GM18873 (cell line): ENCODE measurements at regions not wholly inside any gene's neighbourhood (a gene's known extent, or its start where the extent isn't known, plus 50 kb on each side); places are given as distances from the start of the nearest gene placed in this dataset.

Source experiments
- ATAC-seq: cut with Tn5 transposase; IDR thresholded peaks from one replicate; pipeline ENCODE4 v1.9.1; 2021; ENCODE audit warnings: mild to moderate bottlenecking, moderate library complexity, moderate number of reproducible peaks; ENCODE audit not compliant: unreplicated experiment, low FRiP score

- no peak for ATAC-seq
These were observed 121.8 kb upstream of the CHL1 start for GRCh38 chr3:74676-75243.

DNA sequence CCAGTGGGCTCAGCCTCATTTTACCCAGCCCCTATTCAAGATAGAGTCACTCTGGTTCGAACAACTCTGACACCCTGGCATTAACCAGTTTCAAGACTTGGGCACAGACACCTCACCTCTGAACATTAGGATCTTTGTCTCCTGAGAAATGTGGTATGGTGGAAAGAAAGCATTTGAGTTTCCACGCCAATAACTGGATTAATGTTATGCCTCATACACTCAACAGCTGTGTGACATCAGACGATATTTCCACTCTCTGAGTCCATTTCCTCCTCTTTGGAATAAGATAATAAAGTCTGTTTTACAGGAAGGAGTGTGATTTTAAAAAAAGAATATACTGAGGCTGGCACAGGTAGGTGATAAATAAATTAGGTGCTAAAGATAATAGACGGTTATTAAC is 121.3 kb upstream of the CHL1 start:
- no peak for ATAC-seq

- ATAC-seq: no peak
These were observed 117.0 kb upstream of the CHL1 start for GRCh38 chr3:79542-79941.

- no peak for ATAC-seq
These were observed 114.1 kb upstream of the CHL1 start for GRCh38 chr3:82508-82907.

- no peak for ATAC-seq
These were observed 113.5 kb upstream of the CHL1 start for GRCh38 chr3:83096-83495.

GRCh38 chr3:85180-85579 is 111.4 kb upstream of the CHL1 start:
- ATAC-seq: no peak

GRCh38 chr3:88267-88666 is 108.3 kb upstream of the CHL1 start:
- no peak for ATAC-seq

DNA sequence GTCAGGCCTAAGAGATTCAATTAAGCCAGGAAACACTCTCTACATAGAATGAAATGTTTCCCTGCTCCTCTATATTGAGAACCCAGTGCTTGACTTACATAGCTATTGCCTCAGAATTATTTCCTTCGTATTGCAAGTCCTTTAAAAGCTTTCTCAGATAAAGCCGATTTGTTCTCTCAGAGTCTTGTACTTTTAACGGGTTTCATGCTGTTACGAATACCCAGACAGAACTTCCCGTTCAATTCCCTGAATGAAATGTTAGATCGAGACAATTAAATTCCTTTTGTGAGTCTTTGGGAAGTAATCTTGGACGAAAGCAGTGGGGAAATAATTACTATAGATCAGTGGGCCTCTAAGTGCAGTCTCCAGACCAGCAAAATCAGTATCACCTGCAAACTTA is 102.8 kb upstream of the CHL1 start:
- ATAC-seq: no peak

DNA sequence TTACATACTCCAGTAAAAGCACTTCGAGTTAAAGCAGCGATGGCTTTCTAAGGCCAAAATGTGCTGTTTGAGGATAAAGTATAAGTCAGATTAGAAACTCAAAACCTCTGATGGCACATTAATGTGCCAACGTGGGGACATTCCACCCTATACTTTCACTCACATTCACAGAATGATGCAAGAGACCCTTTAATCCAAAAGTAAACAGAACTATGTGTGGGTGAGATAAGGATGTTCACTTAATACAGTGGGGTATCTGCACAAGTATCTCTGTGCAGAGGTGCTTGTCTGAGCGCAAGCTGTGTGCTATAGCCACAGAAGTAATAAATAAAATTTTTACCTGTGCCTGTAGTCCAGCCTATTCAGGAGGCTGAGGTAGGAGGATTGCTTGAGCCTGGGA is 100.3 kb upstream of the CHL1 start:
- ATAC-seq: no peak

DNA sequence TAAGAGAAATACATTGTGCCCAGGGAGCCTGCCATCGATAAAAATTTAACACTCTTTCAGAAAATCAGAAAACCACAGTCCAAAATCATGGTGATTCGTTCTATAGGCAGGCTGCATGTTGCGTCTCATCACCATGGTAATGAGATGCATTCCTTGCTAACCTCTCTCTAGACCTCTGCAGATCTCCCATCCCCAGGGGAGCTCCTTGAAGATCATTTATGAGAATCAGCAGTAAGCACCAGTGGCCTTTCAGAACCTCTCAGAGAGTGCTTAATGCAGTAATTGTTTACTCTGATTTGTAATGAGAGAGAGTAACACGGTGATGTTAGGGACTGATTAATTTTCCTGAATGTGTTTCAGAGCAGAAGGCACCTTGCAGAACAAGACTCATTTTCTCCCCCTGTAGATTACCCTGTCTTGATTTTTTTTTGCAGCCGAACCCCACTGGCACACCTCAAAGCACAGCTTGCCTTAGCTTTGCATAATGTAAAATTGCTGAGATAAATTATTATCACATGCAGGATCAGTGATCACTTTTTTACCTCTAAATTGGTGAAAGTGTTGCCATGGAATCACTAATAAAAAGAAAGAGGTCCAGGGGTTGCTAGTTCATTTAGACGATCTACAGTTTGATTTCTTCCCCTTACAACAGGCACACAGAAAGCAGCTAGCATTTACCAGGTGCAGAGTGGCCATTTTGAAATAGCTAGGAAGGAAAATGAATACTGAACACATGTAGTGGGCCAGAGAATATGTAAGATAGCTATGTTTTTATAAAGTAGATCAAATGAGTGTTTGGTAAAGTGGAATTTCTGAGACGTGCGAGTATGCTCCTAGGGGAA is 98.9 kb upstream of the CHL1 start:
- no peak for ATAC-seq

DNA sequence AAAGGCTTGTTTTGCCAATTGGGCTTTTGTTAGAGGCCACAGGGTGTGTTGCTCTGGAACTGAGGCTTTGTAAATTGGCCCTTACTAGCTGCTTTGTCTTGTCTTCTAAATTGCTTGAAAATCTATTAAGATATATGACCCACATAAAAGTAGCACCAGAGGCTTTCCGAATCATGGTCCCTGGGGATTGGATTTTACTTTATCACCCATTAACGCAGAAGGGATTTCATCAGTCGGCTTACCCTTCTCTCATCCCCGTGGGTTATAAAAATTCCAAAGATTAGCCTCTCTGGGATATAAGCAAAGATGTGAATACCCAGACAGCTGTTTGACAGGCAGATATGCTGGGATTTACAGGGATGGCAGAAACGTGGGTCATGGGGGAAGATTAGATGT is 98.3 kb upstream of the CHL1 start:
- ATAC-seq: no peak

GRCh38 chr3:99506-99905 is 97.1 kb upstream of the CHL1 start:
- ATAC-seq: no peak

GRCh38 chr3:102484-102883 is 94.1 kb upstream of the CHL1 start:
- ATAC-seq: no peak

DNA sequence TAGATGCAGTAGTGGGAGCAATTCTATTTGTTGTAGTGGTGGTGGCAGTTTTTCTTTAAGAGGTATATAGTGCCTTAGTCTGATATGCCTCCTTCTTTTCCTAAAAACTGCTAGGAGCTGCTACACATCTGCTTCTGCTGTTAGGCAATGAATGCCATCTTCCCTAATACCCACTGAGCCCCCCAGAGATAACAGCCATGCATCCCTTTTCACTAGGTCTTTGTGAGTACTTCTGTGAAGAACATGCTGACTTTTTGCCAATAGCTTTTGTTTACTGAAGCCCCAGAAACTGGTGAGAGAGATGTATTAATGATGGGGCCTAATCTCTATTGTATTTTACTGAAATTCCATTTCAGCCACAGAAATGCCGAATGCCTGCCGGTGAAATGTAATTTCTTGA is 92.6 kb upstream of the CHL1 start:
- ATAC-seq: no peak

GRCh38 chr3:105585-105984 is 91.0 kb upstream of the CHL1 start:
- no peak for ATAC-seq

DNA sequence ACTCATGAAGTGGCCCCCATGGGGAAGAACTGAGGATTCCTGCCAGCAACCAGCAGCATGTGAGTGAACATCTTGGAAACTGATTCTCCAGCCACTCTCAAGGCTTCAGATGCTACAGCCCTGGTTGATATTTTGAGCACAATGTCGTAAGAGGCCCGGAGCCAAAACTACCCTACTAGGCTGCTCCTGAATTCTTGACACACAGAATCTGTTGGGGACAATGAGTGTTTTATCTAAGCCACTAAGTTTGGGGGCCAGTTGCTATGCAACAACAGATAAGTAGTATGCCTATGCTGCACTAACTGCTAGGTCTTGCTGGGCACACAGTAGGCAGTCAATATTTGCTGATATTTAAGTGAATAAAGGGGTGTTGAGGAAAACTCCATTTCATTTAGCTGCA is 89.9 kb upstream of the CHL1 start:
- ATAC-seq: no peak

GRCh38 chr3:111143-112069 is 85.2 kb upstream of the CHL1 start:
- ATAC-seq: peak; percentile 64

GRCh38 chr3:112773-113172 is 83.8 kb upstream of the CHL1 start:
- ATAC-seq: no peak

GRCh38 chr3:118666-119065 is 77.9 kb upstream of the CHL1 start:
- ATAC-seq: no peak

DNA sequence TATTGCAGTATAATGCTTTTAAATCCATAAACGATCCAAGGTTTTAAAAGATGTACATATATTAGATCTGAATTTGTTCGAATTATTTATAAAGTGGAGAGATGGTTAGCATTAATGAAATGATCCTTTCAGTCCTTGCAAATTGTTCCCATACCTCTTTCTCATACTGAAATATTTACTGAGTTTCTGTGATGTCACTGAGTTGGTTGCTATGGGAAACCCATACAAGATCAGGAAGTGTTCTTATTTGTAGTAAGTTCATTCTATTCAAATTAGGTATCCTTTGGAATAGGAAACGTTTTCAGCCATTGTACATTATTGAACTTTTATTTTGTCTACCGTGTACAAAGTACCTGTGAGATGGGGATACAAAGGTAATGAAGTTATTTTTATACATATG is 73.2 kb upstream of the CHL1 start:
- no peak for ATAC-seq

DNA sequence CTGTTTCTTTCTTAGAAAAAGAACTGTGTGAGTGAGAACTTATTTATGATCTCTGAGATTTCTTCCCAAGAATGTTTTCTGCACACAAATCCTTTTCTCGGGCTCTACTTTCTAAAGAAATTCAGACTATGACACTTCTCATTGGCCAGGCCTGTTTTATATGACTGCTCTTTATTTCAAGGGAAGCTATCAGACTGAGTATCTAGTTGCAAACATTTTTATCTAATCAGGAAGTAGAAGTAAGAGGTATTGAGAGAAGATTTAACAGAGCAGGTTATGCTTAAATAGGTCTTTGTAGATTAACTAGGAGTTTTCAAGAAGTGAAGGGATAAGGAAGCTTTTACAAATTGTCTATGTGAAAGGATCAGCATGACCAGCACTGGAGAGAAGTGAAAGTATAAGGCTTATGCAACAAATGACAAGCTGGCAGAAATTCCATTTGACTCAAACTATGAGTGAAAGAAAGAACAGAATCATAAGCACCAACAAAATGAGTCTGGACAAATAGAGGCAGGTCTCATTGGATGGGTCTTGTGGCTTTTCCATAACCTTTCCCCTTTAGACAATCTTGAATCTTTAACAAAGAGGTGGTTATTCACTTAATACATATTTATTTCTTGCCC is 71.9 kb upstream of the CHL1 start:
- no peak for ATAC-seq
